OCI-LY1 (cell line): ENCODE measurements at regions not wholly inside any gene's neighbourhood (a gene's known extent, or its start where the extent isn't known, plus 50 kb on each side); places are given as distances from the start of the nearest gene placed in this dataset.

ENCODE experiments used
- H2AFZ ChIP-seq: fragments of 200-600 bp; sonication (generic), shearing (Covaris generic); 2 replicates; pipeline ENCODE4 v1.6.0; 2014; ENCODE audit warnings: antibody characterized with exemption, mild to moderate bottlenecking, low read length
- H3F3A ChIP-seq: fragments of 200-600 bp; sonication (generic), shearing (Covaris generic); 2 replicates; pipeline ENCODE4 v1.6.0; 2014; ENCODE audit warnings: mild to moderate bottlenecking, antibody characterized with exemption, low read length, moderate library complexity; ENCODE audit not compliant: insufficient read depth
- H3K27ac ChIP-seq: fragments of 200-600 bp; sonication (generic); 2 replicates; pipeline ENCODE4 v1.5.1; 2014; ENCODE audit warnings: low read length, mixed run types, mild to moderate bottlenecking, low read depth; ENCODE audit not compliant: poor library complexity, severe bottlenecking
- H3K27me3 ChIP-seq: fragments of 200-600 bp; sonication (generic); 2 replicates; pipeline ENCODE4 v1.6.0; 2014; ENCODE audit warnings: antibody characterized with exemption, mild to moderate bottlenecking, low read length, moderate library complexity; ENCODE audit not compliant: insufficient read depth
- H3K36me3 ChIP-seq: fragments of 200-600 bp; sonication (generic); 2 replicates; pipeline ENCODE4 v1.6.1; 2014; ENCODE audit warnings: mild to moderate bottlenecking, antibody characterized with exemption, low read length, moderate library complexity, mixed read lengths; ENCODE audit not compliant: insufficient read depth
- H3K4me1 ChIP-seq: fragments of 200-600 bp; sonication (generic); 2 replicates; pipeline ENCODE4 v1.5.1; 2014; ENCODE audit warnings: mild to moderate bottlenecking, low read length, moderate library complexity; ENCODE audit not compliant: insufficient read depth, severe bottlenecking
- H3K4me2 ChIP-seq: fragments of 200-600 bp; sonication (generic), shearing (Covaris generic); 2 replicates; pipeline ENCODE4 v1.6.1; 2014; ENCODE audit warnings: low read length
- H3K4me3 ChIP-seq: fragments of 200-600 bp; sonication (generic); 2 replicates; pipeline ENCODE4 v1.5.1; 2014; ENCODE audit warnings: low read length, low read depth, mild to moderate bottlenecking, mixed read lengths; ENCODE audit not compliant: poor library complexity, severe bottlenecking
- H3K79me2 ChIP-seq: fragments of 200-600 bp; shearing (Covaris generic); 2 replicates; pipeline ENCODE4 v1.6.1; 2016; ENCODE audit warnings: mixed run types, low read length, mixed read lengths; ENCODE audit not compliant: insufficient read depth
- H3K9ac ChIP-seq: fragments of 200-600 bp; sonication (generic), shearing (Covaris generic); 2 replicates; pipeline ENCODE4 v1.6.1; 2014; ENCODE audit warnings: mild to moderate bottlenecking, low read length, mixed read lengths
- H3K9me2 ChIP-seq: fragments of 200-600 bp; sonication (generic), shearing (Covaris generic); 2 replicates; pipeline ENCODE4 v1.6.1; 2014; ENCODE audit warnings: low read depth, mild to moderate bottlenecking, low read length, mixed read lengths
- H3K9me3 ChIP-seq: fragments of 200-600 bp; shearing (Covaris generic); 2 replicates; pipeline ENCODE4 v1.6.1; 2014; ENCODE audit warnings: low read length, mixed read lengths
- H4K20me1 ChIP-seq: fragments of 200-600 bp; sonication (generic), shearing (Covaris generic); 2 replicates; pipeline ENCODE4 v1.6.0; 2016; ENCODE audit warnings: mild to moderate bottlenecking, low read length; ENCODE audit not compliant: insufficient read depth
- CTCF ChIP-seq: fragments of 200-600 bp; sonication (generic), shearing (Covaris generic); IDR thresholded peaks from 2 replicates; pipeline ENCODE4 v1.5.1; 2017; ENCODE audit warnings: mild to moderate bottlenecking, antibody characterized with exemption, low read length, moderate library complexity, mixed read lengths
- EZH2 ChIP-seq: fragments of 200-600 bp; sonication (generic), shearing (Covaris generic); IDR thresholded peaks from 2 replicates; pipeline ENCODE4 v1.8.0; 2017; ENCODE audit warnings: borderline replicate concordance, mixed run types, mild to moderate bottlenecking, antibody characterized with exemption, low read length, moderate library complexity, mixed read lengths

- Histone ChIP-seq H3K4me2 (no peak overlapping the region), H4K20me1 (no peaks in the 10 kb centered on the region), H3K27ac (no peak overlapping the region), H3K4me1 (no peaks in the 10 kb centered on the region), H3K4me3 (no peak overlapping the region), H3K36me3 (no peaks in the 10 kb centered on the region), H3K9me2 (peaks cover 3% of the 10 kb centered on the region; the same call in 1 of the 2 replicates), H3F3A (no peaks in the 10 kb centered on the region), H3K27me3 (no peaks in the 10 kb centered on the region), H2AFZ (no peak overlapping the region), H3K9me3 (no peaks in the 10 kb centered on the region), H3K79me2 (no peaks in the 10 kb centered on the region), H3K9ac (no peak overlapping the region)
- TF ChIP-seq CTCF: no peak
- no peak for TF ChIP-seq EZH2
Measured at GRCh38 chr4:66516940-66517339, 846.7 kb upstream of the EPHA5 start.

- Histone ChIP-seq H3K9ac (no peak overlapping the region), H3K27ac (no peak overlapping the region), H3K4me2 (no peak overlapping the region), H3F3A (no peaks in the 10 kb centered on the region), H3K4me3 (no peak overlapping the region), H3K4me1 (no peaks in the 10 kb centered on the region), H2AFZ (no peak overlapping the region), H3K9me2 (no peaks in the 10 kb centered on the region), H3K9me3 (no peaks in the 10 kb centered on the region), H4K20me1 (no peaks in the 10 kb centered on the region), H3K79me2 (no peaks in the 10 kb centered on the region), H3K36me3 (no peaks in the 10 kb centered on the region), H3K27me3 (no peaks in the 10 kb centered on the region)
- no peak for TF ChIP-seq EZH2
- no peak for TF ChIP-seq CTCF
Measured at GRCh38 chr4:66506985-66507384, 836.7 kb upstream of the EPHA5 start.

GRCh38 chr4:66501997-66502396 lies 831.7 kb upstream of the EPHA5 start:
- H3K4me1 ChIP-seq: no peaks in the 10 kb centered on the region
- H3K9me2 ChIP-seq: no peaks in the 10 kb centered on the region
- no peaks in the 10 kb centered on the region for H3K79me2 ChIP-seq
- H2AFZ ChIP-seq: no peak overlapping the region
- H3K9ac ChIP-seq: no peak overlapping the region
- no peak overlapping the region for H3K4me3 ChIP-seq
- no peaks in the 10 kb centered on the region for H4K20me1 ChIP-seq
- H3K9me3 ChIP-seq: no peaks in the 10 kb centered on the region
- no peaks in the 10 kb centered on the region for H3K27me3 ChIP-seq
- no peaks in the 10 kb centered on the region for H3F3A ChIP-seq
- no peaks in the 10 kb centered on the region for H3K36me3 ChIP-seq
- H3K4me2 ChIP-seq: no peak overlapping the region
- TF ChIP-seq EZH2 (no peak), CTCF (no peak)
- no peak overlapping the region for H3K27ac ChIP-seq
